ENCODE measurements at regions not wholly inside any gene's neighbourhood (a gene's known extent, or its start where the extent isn't known, plus 50 kb on each side); places are given as distances from the start of the nearest gene placed in this dataset.

GRCh38 chr20:51183451-51183850 lies 160.5 kb upstream of the KCNG1 start:
- no peak for TF ChIP-seq CTCF (conservative IDR thresholded peaks at IDR 0.05)
- no peak for TF ChIP-seq ZFX (IDR thresholded peaks at IDR 0.05)
- no peak overlapping the region for H3K27ac ChIP-seq

GRCh38 chr20:51182571-51182970 lies 159.7 kb upstream of the KCNG1 start:
- H3K27ac ChIP-seq: no peak overlapping the region
- no peak for TF ChIP-seq CTCF (conservative IDR thresholded peaks at IDR 0.05)
- TF ChIP-seq ZFX (IDR thresholded peaks at IDR 0.05): no peak

- TF ChIP-seq CTCF (conservative IDR thresholded peaks at IDR 0.05) (no peak), ZFX (IDR thresholded peaks at IDR 0.05) (no peak)
- H3K27ac ChIP-seq: no peak overlapping the region
These were observed 155.2 kb upstream of the KCNG1 start for GRCh38 chr20:51178153-51178552.

GRCh38 chr20:51176876-51177275 lies 154.0 kb upstream of the KCNG1 start:
- TF ChIP-seq CTCF (conservative IDR thresholded peaks at IDR 0.05) (no peak), ZFX (IDR thresholded peaks at IDR 0.05) (no peak)
- no peak overlapping the region for H3K27ac ChIP-seq

- H3K27ac ChIP-seq: no peak overlapping the region
- TF ChIP-seq CTCF (conservative IDR thresholded peaks at IDR 0.05) (no peak), ZFX (IDR thresholded peaks at IDR 0.05) (no peak)
These were observed 153.5 kb upstream of the KCNG1 start for GRCh38 chr20:51176446-51176845.

- H3K27ac ChIP-seq: no peak overlapping the region
- TF ChIP-seq CTCF (conservative IDR thresholded peaks at IDR 0.05) (no peak), ZFX (IDR thresholded peaks at IDR 0.05) (no peak)
These were observed 152.8 kb upstream of the KCNG1 start for GRCh38 chr20:51175724-51176123.

GRCh38 chr20:51175156-51175555 lies 152.2 kb upstream of the KCNG1 start:
- TF ChIP-seq CTCF (conservative IDR thresholded peaks at IDR 0.05) (no peak), ZFX (IDR thresholded peaks at IDR 0.05) (no peak)
- H3K27ac ChIP-seq: no peak overlapping the region

All from C4-2B (cell line).